ENCODE measurements at regions not wholly inside any gene's neighbourhood (a gene's known extent, or its start where the extent isn't known, plus 50 kb on each side); places are given as distances from the start of the nearest gene placed in this dataset.

DNA sequence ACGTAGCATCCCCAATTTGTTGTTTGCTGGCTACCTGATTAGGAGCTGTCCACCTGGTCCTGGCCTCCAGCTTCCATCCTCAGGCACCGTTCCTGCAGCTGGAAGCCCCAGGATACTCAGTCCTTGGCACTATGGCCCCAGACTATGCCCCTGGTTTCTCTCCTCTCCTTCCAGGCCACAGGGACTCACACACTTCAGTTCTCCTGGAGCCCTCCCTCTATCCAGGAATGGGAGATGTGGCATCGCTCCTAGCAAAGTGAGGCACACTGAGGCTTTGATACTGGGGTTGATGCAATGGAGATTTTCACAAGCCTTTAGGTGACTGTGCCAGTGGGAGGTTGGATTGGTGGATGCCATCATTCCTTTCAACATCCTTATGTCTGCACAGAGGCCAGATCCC lies 142.8 kb upstream of the B3GAT1 start:
- Mint-ChIP-seq H3K4me3 (no peak overlapping the region), H3K27me3 (peaks cover 24% of the 10 kb centered on the region), H3K9me3 (peaks cover 3% of the 10 kb centered on the region), H3K27ac (no peak overlapping the region), H3K36me3 (ENCODE audit: low read depth) (no peaks in the 10 kb centered on the region), H3K4me1 (ENCODE audit: low read depth) (no peaks in the 10 kb centered on the region)
- DNase-seq, result no peak

DNA sequence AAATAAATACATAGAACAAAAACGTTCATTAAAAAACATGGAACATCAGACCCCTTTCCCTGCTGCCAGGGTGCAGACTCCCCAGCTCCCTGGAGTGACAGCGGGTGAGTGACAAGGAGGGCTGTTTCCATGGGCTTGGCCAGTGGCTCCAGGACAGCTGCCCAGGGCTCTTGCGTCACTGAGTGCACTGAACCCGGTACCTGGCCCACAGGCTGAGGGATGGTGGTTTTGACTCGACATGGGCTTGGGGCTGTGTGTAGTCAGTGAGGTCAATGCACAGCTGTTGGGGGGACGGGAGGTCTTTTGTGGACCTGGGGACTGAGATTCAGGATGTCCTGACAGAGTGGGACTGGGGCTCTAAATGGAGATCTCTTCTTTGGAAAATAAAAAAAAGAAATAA lies 142.1 kb upstream of the B3GAT1 start:
- Mint-ChIP-seq H3K9me3 (peaks cover 3% of the 10 kb centered on the region), H3K27ac (no peak overlapping the region), H3K36me3 (ENCODE audit: low read depth) (no peaks in the 10 kb centered on the region), H3K27me3 (peaks cover 27% of the 10 kb centered on the region), H3K4me1 (ENCODE audit: low read depth) (no peaks in the 10 kb centered on the region), H3K4me3 (no peak overlapping the region)
- DNase-seq, result no peak

DNA sequence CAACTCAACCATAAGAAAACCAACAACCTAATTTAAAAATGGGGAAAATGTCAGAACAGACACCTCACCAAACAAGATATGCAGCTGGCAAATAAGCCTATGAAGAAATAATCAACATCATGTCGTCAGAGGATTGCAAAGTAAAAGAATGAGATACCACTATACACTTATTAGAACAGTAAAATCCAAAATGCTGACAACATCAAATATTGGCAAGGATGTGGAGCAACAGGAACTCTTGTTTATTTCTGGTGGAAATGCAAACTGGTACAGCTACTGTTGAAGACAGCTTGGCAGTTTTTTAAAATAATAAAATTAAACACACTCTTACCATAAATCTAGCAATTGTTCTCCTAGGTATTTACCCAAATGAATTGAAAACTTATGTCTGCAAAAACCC lies 140.7 kb upstream of the B3GAT1 start:
- no peaks in the 10 kb centered on the region for H3K36me3 Mint-ChIP-seq (ENCODE audit: low read depth)
- peaks cover 3% of the 10 kb centered on the region for H3K9me3 Mint-ChIP-seq
- H3K27me3 Mint-ChIP-seq, result peaks cover 21% of the 10 kb centered on the region
- H3K27ac Mint-ChIP-seq, result no peak overlapping the region
- H3K4me3 Mint-ChIP-seq, result no peak overlapping the region
- no peaks in the 10 kb centered on the region for H3K4me1 Mint-ChIP-seq (ENCODE audit: low read depth)
- no peak for DNase-seq

DNA sequence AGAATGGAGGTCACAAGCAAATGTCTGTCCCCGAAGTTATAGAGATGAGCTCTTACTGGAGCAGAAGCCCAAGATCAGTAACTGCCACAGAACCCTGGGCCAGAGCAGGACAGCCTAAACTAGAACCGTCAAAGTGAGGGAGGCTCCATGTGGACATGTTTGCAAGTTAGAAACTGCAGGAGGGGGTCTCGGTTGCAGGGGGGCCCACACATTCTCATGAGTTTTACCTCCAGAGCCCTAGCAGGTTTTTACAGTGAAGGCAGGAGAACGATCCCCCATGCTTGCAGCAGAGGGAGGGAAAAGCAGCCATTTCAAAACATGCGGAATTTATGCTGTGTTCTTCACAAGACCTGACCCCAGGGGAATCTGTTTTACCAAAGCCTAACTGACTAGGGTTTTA lies 133.5 kb upstream of the B3GAT1 start:
- Mint-ChIP-seq H3K27me3 (peaks cover 15% of the 10 kb centered on the region), H3K4me1 (ENCODE audit: low read depth) (no peaks in the 10 kb centered on the region), H3K36me3 (ENCODE audit: low read depth) (no peaks in the 10 kb centered on the region), H3K9me3 (peaks cover 3% of the 10 kb centered on the region), H3K4me3 (no peak overlapping the region), H3K27ac (no peak overlapping the region)
- DNase-seq, result no peak

DNA sequence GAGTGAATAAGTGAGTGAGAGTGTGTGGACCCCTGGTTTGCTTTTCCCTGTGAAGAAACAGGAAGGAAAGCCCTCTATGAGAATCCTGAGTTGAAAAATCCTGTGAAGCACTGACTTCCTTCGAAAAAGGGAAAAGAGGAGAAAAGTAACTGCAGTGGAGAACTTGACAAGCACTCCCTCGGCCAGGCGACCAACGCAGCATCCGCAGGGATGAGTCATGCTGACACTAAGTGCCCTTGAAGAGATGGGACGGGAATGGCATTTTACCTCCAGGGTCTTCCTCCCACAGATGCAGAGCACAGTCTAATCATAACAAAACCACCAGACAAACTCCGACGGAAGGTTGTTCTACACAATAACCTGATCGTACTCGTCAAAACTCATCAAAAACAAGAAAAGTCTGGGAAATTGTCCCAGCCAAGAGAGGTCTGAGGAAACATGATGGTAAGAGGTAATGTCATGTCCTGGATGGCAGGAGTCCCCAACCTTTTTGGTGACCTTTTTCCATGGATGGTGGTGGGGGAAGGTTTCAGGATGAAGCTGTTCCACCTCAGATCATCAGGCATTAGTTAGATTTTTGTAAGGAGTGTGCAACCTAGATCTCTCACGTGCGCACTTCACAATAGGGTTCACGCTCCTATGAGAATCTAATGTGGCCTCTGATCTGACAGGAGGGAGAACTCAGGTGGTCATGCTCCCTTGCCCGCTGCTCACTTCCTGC lies 132.2 kb upstream of the B3GAT1 start:
- DNase-seq, result no peak
- Mint-ChIP-seq H3K27ac (no peak overlapping the region), H3K4me3 (no peak overlapping the region), H3K27me3 (peaks cover 13% of the 10 kb centered on the region), H3K4me1 (ENCODE audit: low read depth) (no peaks in the 10 kb centered on the region), H3K9me3 (no peaks in the 10 kb centered on the region), H3K36me3 (ENCODE audit: low read depth) (no peaks in the 10 kb centered on the region)

DNA sequence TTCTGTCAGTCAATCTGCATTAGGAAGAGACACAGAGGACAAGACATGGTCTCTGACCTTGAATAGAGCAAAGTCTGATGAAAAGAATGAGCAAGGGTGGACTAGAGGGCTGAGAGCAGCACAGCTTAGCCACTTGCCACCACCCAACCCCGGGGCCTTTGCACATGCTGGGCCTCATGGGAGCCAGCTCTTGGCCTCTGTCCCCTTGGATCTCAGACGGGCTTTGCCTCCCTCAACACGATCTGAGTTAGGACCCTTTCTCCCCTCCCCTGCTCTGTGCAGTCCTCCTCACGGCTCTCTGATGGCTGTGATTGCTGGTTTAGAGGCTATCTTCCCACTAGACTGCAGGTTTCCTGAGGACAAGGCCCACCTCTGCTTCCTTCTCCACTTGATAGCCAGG lies 131.6 kb upstream of the B3GAT1 start:
- no peaks in the 10 kb centered on the region for H3K9me3 Mint-ChIP-seq
- H3K4me1 Mint-ChIP-seq (ENCODE audit: low read depth), result no peaks in the 10 kb centered on the region
- peaks cover 17% of the 10 kb centered on the region for H3K27me3 Mint-ChIP-seq
- no peak for DNase-seq
- H3K27ac Mint-ChIP-seq, result no peak overlapping the region
- no peaks in the 10 kb centered on the region for H3K36me3 Mint-ChIP-seq (ENCODE audit: low read depth)
- H3K4me3 Mint-ChIP-seq, result no peak overlapping the region

DNA sequence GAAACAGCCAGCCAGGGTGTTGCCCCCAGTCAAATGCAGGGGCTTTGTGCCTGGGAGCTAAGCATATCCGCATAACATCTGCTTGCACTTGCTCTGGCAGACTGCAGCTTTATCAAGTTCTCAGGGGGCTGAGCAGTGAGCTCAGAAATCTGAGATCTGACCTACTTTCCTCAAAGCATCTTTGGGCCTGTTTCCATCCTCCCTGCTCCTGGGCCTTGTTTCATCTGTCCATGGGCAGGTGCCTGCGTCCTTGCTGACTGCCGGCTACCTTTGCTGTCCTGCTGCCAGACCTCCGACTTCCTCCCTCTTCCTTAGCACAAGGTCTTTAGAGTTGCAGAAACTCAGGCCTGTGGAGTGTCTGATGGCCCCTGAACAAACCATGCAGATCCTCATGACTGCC lies 131.2 kb upstream of the B3GAT1 start:
- Mint-ChIP-seq H3K27ac (no peak overlapping the region), H3K4me1 (ENCODE audit: low read depth) (no peaks in the 10 kb centered on the region), H3K4me3 (no peak overlapping the region), H3K27me3 (peaks cover 21% of the 10 kb centered on the region), H3K36me3 (ENCODE audit: low read depth) (no peaks in the 10 kb centered on the region), H3K9me3 (no peaks in the 10 kb centered on the region)
- DNase-seq, result no peak

DNA sequence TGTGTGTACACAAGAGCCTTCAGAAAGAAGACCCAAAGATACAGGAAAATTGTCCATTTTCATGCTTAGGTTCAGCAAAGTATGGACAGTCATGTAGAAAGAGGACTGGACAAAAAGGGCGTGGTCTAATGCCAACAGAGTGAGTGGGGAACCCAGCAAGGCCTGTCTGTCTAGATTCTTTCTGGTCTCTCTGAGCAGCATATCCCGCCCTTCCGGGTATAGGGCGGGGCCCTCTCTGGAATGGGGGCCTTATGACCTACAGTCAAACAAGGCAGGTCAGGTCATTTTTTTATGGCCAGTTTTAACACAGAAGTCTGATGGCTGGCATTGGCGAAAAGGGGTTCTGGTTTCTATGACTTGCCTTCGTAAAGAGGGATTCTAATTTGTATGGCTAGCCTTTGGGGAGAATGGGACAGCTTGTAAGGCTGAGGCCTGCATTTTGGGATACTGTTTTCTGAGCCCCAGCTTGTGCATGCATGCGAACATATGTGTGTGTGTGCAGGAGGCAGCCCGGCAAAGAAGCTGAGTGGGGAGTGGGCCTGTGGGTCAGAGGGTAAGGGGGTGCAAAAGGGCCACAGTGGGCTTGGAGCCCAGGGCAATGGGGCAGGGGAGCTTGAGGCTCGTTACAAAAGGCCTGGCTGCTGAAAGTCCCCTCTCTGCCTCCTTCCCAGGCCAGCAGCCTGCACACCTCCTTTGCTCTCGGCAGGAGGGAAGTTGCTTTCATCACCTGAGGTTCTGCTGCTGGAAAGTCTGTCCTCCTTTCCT lies 130.5 kb upstream of the B3GAT1 start:
- no peaks in the 10 kb centered on the region for H3K36me3 Mint-ChIP-seq (ENCODE audit: low read depth)
- H3K4me1 Mint-ChIP-seq (ENCODE audit: low read depth), result no peaks in the 10 kb centered on the region
- peaks cover 26% of the 10 kb centered on the region for H3K27me3 Mint-ChIP-seq
- H3K27ac Mint-ChIP-seq, result no peak overlapping the region
- H3K4me3 Mint-ChIP-seq, result no peak overlapping the region
- DNase-seq, result no peak
- H3K9me3 Mint-ChIP-seq, result no peaks in the 10 kb centered on the region

DNA sequence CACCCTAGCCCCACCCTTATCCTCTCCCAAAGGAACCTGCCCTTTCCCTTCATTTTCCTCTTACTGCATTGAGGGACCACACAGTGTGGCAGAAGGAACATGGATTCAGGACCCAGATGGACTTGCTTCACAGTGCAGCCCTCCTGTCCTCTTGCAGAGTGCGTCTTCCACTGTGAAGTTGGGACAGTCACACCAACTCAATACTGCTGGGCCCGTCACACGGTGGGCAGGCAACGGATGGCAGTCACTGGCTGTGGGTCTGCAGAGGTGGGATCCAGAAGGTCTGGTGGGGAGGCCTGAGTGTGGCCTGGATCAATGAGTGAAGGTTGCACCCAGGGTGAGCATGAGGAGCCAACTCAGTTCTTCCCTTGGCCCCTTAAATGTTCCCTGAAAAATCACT lies 129.9 kb upstream of the B3GAT1 start:
- Mint-ChIP-seq H3K36me3 (ENCODE audit: low read depth) (no peaks in the 10 kb centered on the region), H3K4me3 (no peak overlapping the region), H3K9me3 (no peaks in the 10 kb centered on the region), H3K27me3 (peaks cover 30% of the 10 kb centered on the region), H3K4me1 (ENCODE audit: low read depth) (no peaks in the 10 kb centered on the region), H3K27ac (no peak overlapping the region)
- no peak for DNase-seq

DNA sequence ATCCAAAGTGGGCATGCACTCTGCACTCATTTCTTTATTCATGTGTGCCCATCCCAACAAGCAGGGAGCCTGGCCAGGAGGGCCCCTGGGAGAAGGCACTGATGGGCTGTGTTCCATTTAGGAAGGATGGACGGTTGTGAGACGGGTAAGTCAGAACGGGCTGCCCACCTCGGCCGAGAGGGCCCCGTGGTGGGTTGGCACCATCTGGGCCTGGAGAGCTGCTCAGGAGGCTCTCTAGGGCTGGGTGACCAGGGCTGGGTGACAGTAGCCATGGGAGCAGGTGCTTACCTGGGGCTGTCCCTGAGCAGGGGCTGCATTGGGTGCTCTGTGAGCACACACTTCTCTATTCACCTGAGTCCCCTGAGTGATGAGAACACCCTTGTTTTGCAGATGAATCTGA lies 129.3 kb upstream of the B3GAT1 start:
- Mint-ChIP-seq H3K9me3 (no peaks in the 10 kb centered on the region), H3K4me1 (ENCODE audit: low read depth) (peaks cover 3% of the 10 kb centered on the region), H3K27ac (no peak overlapping the region), H3K4me3 (no peak overlapping the region), H3K36me3 (ENCODE audit: low read depth) (no peaks in the 10 kb centered on the region), H3K27me3 (peaks cover 34% of the 10 kb centered on the region)
- no peak for DNase-seq

DNA sequence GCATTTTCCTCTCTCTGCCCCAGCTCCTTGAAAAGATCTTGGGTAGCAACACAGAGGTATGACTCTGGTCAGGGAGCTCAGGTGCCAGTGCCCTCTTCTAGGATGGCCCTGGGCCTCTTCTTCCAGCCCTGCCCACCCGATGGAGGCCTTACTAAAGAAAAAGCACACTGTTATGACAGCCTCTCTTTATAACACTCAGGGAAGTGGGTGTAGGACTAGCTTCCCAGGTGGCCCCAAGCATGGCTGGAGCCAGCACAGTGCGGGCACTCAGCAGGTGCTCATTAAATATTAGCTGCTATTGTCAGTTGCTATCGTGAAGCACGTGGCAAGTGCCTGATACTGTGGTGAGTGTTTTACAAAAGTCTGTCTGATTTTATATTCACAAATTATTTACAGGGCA lies 127.2 kb upstream of the B3GAT1 start:
- H3K27me3 Mint-ChIP-seq, result peaks cover 46% of the 10 kb centered on the region
- H3K9me3 Mint-ChIP-seq, result no peaks in the 10 kb centered on the region
- H3K27ac Mint-ChIP-seq, result no peak overlapping the region
- H3K4me1 Mint-ChIP-seq (ENCODE audit: low read depth), result peaks cover 3% of the 10 kb centered on the region
- no peak overlapping the region for H3K4me3 Mint-ChIP-seq
- peak; percentile 3 for DNase-seq
- H3K36me3 Mint-ChIP-seq (ENCODE audit: low read depth), result no peaks in the 10 kb centered on the region

DNA sequence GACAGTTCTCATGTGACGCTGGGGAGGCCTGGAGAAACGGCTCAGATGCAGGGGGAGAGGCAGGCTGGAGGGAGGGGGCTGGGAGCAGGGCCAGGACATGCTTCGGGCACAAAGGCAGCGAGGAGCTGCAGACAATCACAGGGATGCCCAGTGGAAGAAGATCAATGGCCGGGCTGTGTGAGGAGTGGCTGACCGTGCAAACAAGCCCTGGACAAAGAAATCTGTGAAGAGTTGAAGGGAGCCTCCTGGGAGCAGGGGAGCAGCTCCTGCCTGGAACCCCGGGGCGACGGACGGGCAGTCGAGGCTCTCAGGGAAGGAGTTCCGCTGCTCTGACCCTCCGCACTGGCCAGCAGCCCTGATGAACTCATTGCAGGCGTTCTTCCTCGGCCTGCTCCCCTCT lies 126.7 kb upstream of the B3GAT1 start:
- no peak overlapping the region for H3K27ac Mint-ChIP-seq
- H3K4me3 Mint-ChIP-seq, result no peak overlapping the region
- H3K4me1 Mint-ChIP-seq (ENCODE audit: low read depth), result peaks cover 3% of the 10 kb centered on the region
- H3K27me3 Mint-ChIP-seq, result peaks cover 43% of the 10 kb centered on the region
- no peaks in the 10 kb centered on the region for H3K9me3 Mint-ChIP-seq
- DNase-seq, result peak; percentile 6
- H3K36me3 Mint-ChIP-seq (ENCODE audit: low read depth), result no peaks in the 10 kb centered on the region

DNA sequence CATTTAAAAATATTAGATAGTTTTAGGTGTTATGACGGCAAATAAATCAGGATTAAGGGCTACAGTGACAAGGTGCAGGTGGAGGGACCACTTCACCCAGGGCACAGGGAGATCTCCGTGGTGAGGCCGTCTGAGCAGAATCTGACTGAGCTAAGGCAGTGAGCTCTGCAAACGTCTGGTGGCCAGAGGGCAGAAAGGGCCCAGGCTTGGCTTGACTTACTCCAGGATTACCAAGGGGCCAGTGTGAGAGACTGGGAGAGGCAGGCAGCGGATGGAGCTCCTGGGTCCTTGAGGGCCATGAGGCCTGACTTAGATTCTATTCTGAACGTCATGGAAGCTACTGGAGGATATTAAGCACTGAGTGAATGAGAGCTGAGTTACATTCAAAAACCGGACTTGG lies 125.9 kb upstream of the B3GAT1 start:
- no peak for DNase-seq

DNA sequence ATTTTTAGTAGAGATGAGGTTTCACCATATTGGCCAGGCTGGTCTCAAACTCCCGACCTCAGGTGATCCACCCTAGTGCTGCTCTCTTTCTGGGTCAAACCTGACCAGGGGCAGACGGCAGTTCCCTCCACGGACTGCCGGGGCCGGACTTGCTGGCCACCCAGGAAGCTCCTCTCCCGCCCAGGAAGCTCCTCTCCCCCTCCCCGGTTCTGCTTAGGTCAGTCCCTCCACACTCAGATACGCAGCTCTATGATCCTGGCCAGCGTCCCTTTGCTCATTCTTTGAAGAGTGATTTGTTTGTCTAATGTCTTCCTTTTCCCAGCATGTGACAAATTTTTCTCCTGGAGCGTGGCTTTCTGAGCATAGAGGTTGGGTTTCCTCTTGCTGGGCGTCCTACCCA lies 125.3 kb upstream of the B3GAT1 start:
- Mint-ChIP-seq H3K4me3 (no peak overlapping the region), H3K27me3 (peaks cover 43% of the 10 kb centered on the region), H3K36me3 (ENCODE audit: low read depth) (no peaks in the 10 kb centered on the region), H3K9me3 (no peaks in the 10 kb centered on the region), H3K4me1 (ENCODE audit: low read depth) (peaks cover 3% of the 10 kb centered on the region), H3K27ac (no peak overlapping the region)
- no peak for DNase-seq

More for the DNA sequence above, 125.9 kb upstream of the B3GAT1 start:
- Mint-ChIP-seq H3K4me3 (no peak overlapping the region), H3K27ac (no peak overlapping the region), H3K4me1 (ENCODE audit: low read depth) (peaks cover 3% of the 10 kb centered on the region), H3K27me3 (peaks cover 43% of the 10 kb centered on the region), H3K9me3 (no peaks in the 10 kb centered on the region), H3K36me3 (ENCODE audit: low read depth) (no peaks in the 10 kb centered on the region)

DNA sequence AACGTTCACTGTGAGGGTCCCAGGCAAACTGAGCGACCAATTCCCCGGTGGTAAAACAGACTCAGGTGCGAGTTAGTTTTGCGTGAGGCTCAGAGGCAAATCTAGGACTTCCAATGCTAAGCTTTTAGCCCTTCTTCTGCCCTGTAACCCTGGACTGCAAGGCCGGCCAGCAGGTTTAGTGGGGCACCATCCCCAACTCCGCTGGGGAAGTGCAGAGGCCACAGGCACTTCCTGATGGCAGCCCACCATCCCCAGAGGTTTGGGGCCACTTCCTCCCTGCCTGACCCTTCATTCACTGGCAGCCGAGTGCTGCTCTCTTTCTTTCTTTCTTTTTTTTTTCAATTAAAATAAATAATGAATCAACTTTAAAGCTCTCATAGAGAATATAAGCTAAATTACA lies 124.6 kb upstream of the B3GAT1 start:
- Mint-ChIP-seq H3K9me3 (no peaks in the 10 kb centered on the region), H3K36me3 (ENCODE audit: low read depth) (no peaks in the 10 kb centered on the region), H3K27ac (no peak overlapping the region), H3K27me3 (peaks cover 45% of the 10 kb centered on the region), H3K4me1 (ENCODE audit: low read depth) (peaks cover 3% of the 10 kb centered on the region), H3K4me3 (no peak overlapping the region)
- peak; percentile 3 for DNase-seq

Data from activated T-cell treated with anti-CD3 and anti-CD28 coated beads, Interleukin-2, amount 50 U/mL, for 24 hours (primary cell).